GM13976 (cell line): ENCODE measurements at regions not wholly inside any gene's neighbourhood (a gene's known extent, or its start where the extent isn't known, plus 50 kb on each side); places are given as distances from the start of the nearest gene placed in this dataset.

ENCODE experiments used
- DNase-seq: peaks from one replicate; pipeline ENCODE4 v3.0.0; 2012; ENCODE audit warnings: low spot score
- CTCF ChIP-seq: IDR thresholded peaks from 2 replicates; pipeline ENCODE4 v1.5.1; 2012; ENCODE audit warnings: borderline replicate concordance, mild to moderate bottlenecking; ENCODE audit not compliant: insufficient read depth; ENCODE audit errors: extremely low read depth, missing control alignments, control extremely low read depth
- in situ Hi-C: fragments of 300-500 bp; cut with MboI; formaldehyde crosslinking; loops from one replicate; pipeline ENCODE4 v1.12.0; 2022; ENCODE audit warnings: low sequenced_read_pairs, mixed read lengths, inconsistent platforms; ENCODE audit not compliant: unreplicated experiment

- no peak for TF ChIP-seq CTCF
- DNase-seq = no peak
- in situ Hi-C loops = no loop called here
Measured at GRCh38 chr16:50467559-50467942, 80.6 kb upstream of the NKD1 start.

DNA sequence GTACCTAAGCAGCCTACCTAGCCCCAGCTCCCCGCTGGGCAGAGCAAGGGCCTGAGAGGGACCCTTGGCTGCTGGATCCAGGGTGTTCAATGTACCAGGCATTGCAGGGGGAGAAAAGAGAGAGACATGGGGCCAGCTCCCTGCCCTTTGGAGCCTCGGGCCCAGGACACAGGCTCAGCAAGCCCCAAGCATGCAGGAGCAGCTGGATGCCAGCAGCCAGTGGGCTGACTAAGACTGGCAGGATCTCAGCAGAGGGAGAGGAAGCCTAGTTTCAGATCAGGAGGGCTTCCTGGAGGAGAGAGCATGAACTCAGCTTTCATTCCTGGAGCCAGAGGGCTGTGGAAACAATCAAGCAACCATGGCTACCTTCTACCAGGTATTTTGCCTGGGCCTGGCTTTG lies 82.0 kb upstream of the NKD1 start:
- TF ChIP-seq CTCF = no peak
- in situ Hi-C loops = no loop called here
- no peak for DNase-seq

GRCh38 chr16:50464325-50465290 lies 83.6 kb upstream of the NKD1 start:
- in situ Hi-C loops = no loop called here

DNA sequence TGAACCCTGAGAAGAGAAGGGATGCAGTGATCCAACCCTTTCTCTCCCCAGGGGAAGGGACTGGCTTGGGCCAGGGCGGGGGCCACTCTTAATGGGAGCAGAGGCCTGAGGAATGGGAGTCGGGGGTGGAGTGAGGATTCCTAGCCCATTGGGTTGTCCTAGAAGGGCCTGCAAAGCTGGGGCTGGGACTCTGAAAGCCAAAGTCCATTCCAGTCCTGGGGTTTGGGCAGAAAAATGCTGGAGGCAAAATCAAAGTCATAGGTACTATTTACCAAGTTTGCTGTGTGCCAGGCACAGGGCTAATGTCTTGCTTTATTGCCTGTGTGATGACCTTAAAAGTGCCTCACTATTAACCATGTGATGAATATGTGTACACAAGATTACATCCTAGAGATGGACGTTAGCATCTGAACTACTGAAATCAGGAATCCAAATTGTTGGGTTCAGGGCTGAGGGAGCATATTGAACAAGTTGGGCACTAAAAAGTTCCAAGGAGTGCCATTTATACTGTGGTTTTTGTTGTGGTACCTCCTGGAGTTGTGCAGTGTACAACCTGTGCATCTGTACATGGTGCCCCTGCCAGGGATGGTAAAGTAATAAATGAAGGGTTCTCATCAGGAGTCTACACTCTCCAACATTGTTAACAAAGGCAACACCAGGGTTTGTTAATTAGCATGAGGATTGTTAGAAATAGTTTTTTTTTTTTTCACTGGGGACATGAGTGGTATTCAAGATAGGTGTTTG lies 84.4 kb upstream of the NKD1 start:
- in situ Hi-C loops = no loop called here
- DNase-seq = no peak
- no peak for TF ChIP-seq CTCF

More at GRCh38 chr16:50464325-50465290, 83.6 kb upstream of the NKD1 start:
- no peak for TF ChIP-seq CTCF
- no peak for DNase-seq

DNA sequence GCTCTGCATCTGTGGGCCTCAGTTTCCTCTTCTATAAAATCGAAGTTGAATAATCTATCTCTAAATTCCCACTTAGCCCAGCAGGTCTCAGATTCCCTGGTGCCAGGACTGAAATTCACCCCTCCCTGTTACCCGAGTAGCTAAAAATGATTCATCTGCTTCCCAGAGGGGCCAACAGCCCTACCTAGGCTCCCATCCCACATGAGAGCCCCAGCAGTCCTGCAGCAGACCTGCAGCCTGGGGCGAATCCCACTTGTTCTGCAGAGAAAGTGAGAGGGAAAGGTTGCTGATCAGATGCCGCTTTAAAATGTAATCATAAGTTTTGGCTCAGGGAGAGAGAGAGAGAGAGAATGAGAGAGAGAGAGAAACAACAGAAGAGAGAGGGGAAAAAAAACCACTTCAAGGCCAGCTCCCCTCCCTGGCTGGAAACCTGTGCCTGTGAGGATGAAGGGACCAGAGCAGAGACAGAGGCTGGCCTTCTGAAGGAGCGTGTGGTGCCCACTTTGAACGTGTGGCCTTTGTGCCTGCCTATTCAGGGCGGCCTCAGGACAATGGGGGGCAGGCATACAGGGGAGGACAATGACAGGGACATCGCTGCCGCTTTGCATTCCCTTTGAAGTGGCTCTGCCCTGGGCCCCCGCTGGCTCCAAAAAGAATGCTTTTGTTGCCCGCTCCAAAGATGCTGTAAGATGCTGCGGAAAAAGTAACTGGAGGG lies 85.2 kb upstream of the NKD1 start:
- in situ Hi-C loops = no loop called here
- no peak for DNase-seq
- TF ChIP-seq CTCF = no peak

GRCh38 chr16:50461400-50461760 lies 86.8 kb upstream of the NKD1 start:
- TF ChIP-seq CTCF = no peak
- DNase-seq = no peak
- in situ Hi-C loops = no loop called here
